ENCODE measurements at regions not wholly inside any gene's neighbourhood (a gene's known extent, or its start where the extent isn't known, plus 50 kb on each side); places are given as distances from the start of the nearest gene placed in this dataset.
A peak's percentile ranks its signal among the peaks of the same experiment; 100 is the strongest.
"Not testable (repeated sequence)": the region's sequence is repeated elsewhere in the genome, so short reads cannot be mapped to it uniquely, and the experiment has no call there.

DNA sequence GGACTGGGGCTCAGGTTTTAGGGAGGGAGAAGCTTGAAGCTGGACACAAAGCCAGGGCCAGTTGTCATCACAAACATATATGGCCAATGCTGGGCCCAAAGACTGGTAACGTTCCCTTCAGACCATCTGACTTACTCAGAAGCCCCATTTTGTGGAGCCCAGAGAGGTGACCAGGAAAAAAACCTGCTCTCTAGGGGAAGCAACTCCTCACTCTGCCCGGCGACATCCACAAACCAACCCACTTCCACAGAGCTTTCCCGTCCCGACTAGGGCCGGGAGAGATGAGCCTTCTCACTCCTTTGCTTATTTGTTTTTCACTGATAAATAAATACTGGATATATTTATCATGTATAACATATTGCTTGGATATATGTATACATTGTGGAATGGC lies 180.9 kb upstream of the RTL1 start:
- no peaks in the 10 kb centered on the region for H3K36me3 ChIP-seq
- H3K27me3 ChIP-seq (ENCODE audit: low read depth), result no peaks in the 10 kb centered on the region
- H3K4me1 ChIP-seq, result no peaks in the 10 kb centered on the region
- TF ChIP-seq, protein P1, sequence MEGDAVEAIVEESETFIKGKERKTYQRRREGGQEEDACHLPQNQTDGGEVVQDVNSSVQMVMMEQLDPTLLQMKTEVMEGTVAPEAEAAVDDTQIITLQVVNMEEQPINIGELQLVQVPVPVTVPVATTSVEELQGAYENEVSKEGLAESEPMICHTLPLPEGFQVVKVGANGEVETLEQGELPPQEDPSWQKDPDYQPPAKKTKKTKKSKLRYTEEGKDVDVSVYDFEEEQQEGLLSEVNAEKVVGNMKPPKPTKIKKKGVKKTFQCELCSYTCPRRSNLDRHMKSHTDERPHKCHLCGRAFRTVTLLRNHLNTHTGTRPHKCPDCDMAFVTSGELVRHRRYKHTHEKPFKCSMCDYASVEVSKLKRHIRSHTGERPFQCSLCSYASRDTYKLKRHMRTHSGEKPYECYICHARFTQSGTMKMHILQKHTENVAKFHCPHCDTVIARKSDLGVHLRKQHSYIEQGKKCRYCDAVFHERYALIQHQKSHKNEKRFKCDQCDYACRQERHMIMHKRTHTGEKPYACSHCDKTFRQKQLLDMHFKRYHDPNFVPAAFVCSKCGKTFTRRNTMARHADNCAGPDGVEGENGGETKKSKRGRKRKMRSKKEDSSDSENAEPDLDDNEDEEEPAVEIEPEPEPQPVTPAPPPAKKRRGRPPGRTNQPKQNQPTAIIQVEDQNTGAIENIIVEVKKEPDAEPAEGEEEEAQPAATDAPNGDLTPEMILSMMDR (IDR thresholded peaks at IDR 0.05), result no peak
- no peak overlapping the region for H3K27ac ChIP-seq
- ATAC-seq (no peak), DNase-seq (no peak)
- H3K9me3 ChIP-seq, result no peaks in the 10 kb centered on the region
- intact Hi-C loops (cut with DNase I), result no loop called here
- H3K4me3 ChIP-seq, result no peak overlapping the region

- no peaks in the 10 kb centered on the region for H3K27me3 ChIP-seq (ENCODE audit: low read depth)
- no peaks in the 10 kb centered on the region for H3K9me3 ChIP-seq
- H3K4me3 ChIP-seq, result no peak overlapping the region
- H3K27ac ChIP-seq, result no peak overlapping the region
- no peaks in the 10 kb centered on the region for H3K36me3 ChIP-seq
- intact Hi-C loops (cut with DNase I), result no loop called here
- TF ChIP-seq, protein P1 (IDR thresholded peaks at IDR 0.05), result no peak
- ATAC-seq, result no peak
- no peaks in the 10 kb centered on the region for H3K4me1 ChIP-seq
- DNase-seq, result no peak
Measured at GRCh38 chr14:101086926-101087325, 183.4 kb upstream of the RTL1 start.

DNA sequence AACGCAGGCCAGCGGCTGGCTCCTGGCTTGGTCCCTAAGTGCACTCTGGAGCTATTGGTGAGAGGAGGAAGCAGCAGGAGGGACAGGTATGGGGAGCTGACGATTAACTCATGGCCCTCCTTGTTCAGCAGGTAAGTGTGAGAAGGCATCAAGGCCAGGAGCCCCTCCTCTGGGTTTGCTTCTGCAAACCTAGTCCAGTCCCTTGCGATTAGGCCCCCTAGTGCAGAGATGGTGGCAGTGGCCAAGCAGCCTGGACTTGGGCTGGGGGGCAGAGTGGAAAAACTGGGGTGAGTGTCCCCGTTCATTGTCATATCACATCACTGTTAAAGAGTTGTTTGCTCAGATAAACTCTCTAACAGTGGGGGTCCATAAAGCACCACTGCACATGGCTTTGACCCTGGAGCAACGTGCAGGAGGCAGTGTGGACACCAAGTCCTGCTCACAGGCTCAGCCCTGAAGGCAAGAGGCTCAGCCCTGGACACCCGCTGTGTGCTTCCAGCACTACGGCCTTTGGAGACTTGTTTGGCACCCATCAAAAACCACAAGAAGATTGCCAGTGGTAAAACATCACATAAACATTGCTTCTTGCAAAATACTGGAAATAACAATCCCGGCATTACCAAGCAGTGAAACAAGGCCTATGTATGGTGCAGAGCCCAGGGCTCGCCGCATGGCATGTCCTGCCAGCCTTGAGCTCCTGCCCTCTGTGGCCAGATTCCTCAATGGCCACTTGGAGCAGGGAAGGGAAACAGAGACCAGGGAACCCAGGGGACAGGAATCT lies 184.3 kb upstream of the RTL1 start:
- ATAC-seq (peak in 1 of 2 donors; percentile 46), DNase-seq (no peak)
- Histone ChIP-seq H3K4me1 (no peaks in the 10 kb centered on the region), H3K27me3 (ENCODE audit: low read depth) (no peaks in the 10 kb centered on the region), H3K36me3 (no peaks in the 10 kb centered on the region), H3K9me3 (no peaks in the 10 kb centered on the region), H3K27ac (no peak overlapping the region), H3K4me3 (no peak overlapping the region)
- intact Hi-C loops (cut with DNase I), result no loop called here
- TF ChIP-seq, protein P1 (IDR thresholded peaks at IDR 0.05), result no peak

GRCh38 chr14:101088395-101088667 lies 184.8 kb upstream of the RTL1 start:
- Histone ChIP-seq H3K4me1 (no peaks in the 10 kb centered on the region), H3K36me3 (no peaks in the 10 kb centered on the region), H3K9me3 (no peaks in the 10 kb centered on the region), H3K4me3 (no peak overlapping the region), H3K27me3 (ENCODE audit: low read depth) (no peaks in the 10 kb centered on the region), H3K27ac (no peak overlapping the region)
- intact Hi-C loops (cut with DNase I), result no loop called here
- no peak for ATAC-seq
- TF ChIP-seq, protein P1 (IDR thresholded peaks at IDR 0.05), result no peak
- DNase-seq, result no peak

GRCh38 chr14:101088714-101089113 lies 185.2 kb upstream of the RTL1 start:
- H3K9me3 ChIP-seq, result no peaks in the 10 kb centered on the region
- ATAC-seq, result no peak
- no peak overlapping the region for H3K27ac ChIP-seq
- H3K36me3 ChIP-seq, result no peaks in the 10 kb centered on the region
- intact Hi-C loops (cut with DNase I), result no loop called here
- H3K4me1 ChIP-seq, result no peaks in the 10 kb centered on the region
- H3K27me3 ChIP-seq (ENCODE audit: low read depth), result no peaks in the 10 kb centered on the region
- H3K4me3 ChIP-seq, result no peak overlapping the region
- no peak for DNase-seq
- TF ChIP-seq, protein P1 (IDR thresholded peaks at IDR 0.05), result no peak

DNA sequence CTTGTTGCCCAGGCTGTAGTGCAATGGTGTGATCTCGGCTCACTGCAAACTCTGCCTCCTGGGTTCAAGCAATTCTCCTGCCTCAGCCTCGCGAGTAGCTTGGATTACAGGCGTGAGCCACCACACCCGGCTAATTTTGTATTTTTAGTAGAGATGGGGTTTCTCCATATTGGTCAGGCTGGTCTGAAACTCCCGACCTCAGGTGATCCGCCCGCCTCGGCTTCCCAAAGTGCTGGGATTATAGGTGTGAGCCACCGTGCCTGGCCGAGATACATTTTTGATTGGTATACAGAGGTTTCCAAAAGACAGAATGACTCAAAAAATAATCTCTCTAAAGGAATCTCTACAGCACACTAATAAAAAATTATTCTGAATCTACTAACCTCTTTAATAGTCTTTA lies 187.0 kb upstream of the RTL1 start:
- H3K36me3 ChIP-seq; H3K27ac ChIP-seq; ATAC-seq; intact Hi-C loops (cut with DNase I); H3K9me3 ChIP-seq; DNase-seq; H3K27me3 ChIP-seq (ENCODE audit: low read depth); H3K4me1 ChIP-seq; H3K4me3 ChIP-seq: not testable (repeated sequence)

Measured in lower lobe of right lung (tissue), 2 donors.